ENCODE measurements at regions not wholly inside any gene's neighbourhood (a gene's known extent, or its start where the extent isn't known, plus 50 kb on each side); places are given as distances from the start of the nearest gene placed in this dataset.
"Not testable (repeated sequence)": the region's sequence is repeated elsewhere in the genome, so short reads cannot be mapped to it uniquely, and the experiment has no call there.

GRCh38 chr1:206299181-206299791 lies 95.9 kb downstream of the SRGAP2 start:
- BruUV-seq (replicated peaks); H3F3A ChIP-seq (ENCODE audit: insufficient read depth, low read depth); H3K79me2 ChIP-seq (ENCODE audit: low read depth); H3K4me1 ChIP-seq (replicated peaks; ENCODE audit: insufficient read depth); H3K27me3 ChIP-seq (ENCODE audit: insufficient read depth, low read depth); H3K4me2 ChIP-seq; H2AFZ ChIP-seq; H3K36me3 ChIP-seq (ENCODE audit: low read depth); POLR2A ChIA-PET (ENCODE audit: unreplicated experiment); H3K9me3 ChIP-seq (ENCODE audit: insufficient read depth, low read depth); H3K4me3 ChIP-seq; H3K27ac ChIP-seq; CTCF ChIA-PET; DNase-seq; intact Hi-C loops (cut with micrococcal nuclease; ENCODE audit: unreplicated experiment); H3K9me2 ChIP-seq (ENCODE audit: insufficient read depth); H4K20me1 ChIP-seq (ENCODE audit: insufficient read depth): not testable (repeated sequence)

- H3K79me2 ChIP-seq (ENCODE audit: low read depth); H2AFZ ChIP-seq; H3K9me2 ChIP-seq (ENCODE audit: insufficient read depth); H3K4me3 ChIP-seq; H3K27me3 ChIP-seq (ENCODE audit: insufficient read depth, low read depth); CTCF ChIA-PET; intact Hi-C loops (cut with micrococcal nuclease; ENCODE audit: unreplicated experiment); H3F3A ChIP-seq (ENCODE audit: insufficient read depth, low read depth); H3K27ac ChIP-seq; H3K9me3 ChIP-seq (ENCODE audit: insufficient read depth, low read depth); BruUV-seq (replicated peaks); H4K20me1 ChIP-seq (ENCODE audit: insufficient read depth); POLR2A ChIA-PET (ENCODE audit: unreplicated experiment); H3K4me1 ChIP-seq (replicated peaks; ENCODE audit: insufficient read depth); DNase-seq; H3K36me3 ChIP-seq (ENCODE audit: low read depth); H3K4me2 ChIP-seq: not testable (repeated sequence)
These were observed 96.6 kb downstream of the SRGAP2 start for GRCh38 chr1:206299942-206300341.

GRCh38 chr1:206302056-206302455 lies 98.7 kb downstream of the SRGAP2 start:
- H3K4me2 ChIP-seq; DNase-seq; POLR2A ChIA-PET (ENCODE audit: unreplicated experiment); H3K27me3 ChIP-seq (ENCODE audit: insufficient read depth, low read depth); H3K4me1 ChIP-seq (replicated peaks; ENCODE audit: insufficient read depth); H3K9me3 ChIP-seq (ENCODE audit: insufficient read depth, low read depth); H3F3A ChIP-seq (ENCODE audit: insufficient read depth, low read depth); BruUV-seq (replicated peaks); CTCF ChIA-PET; H3K9me2 ChIP-seq (ENCODE audit: insufficient read depth); H3K4me3 ChIP-seq; H3K27ac ChIP-seq; H4K20me1 ChIP-seq (ENCODE audit: insufficient read depth); H3K36me3 ChIP-seq (ENCODE audit: low read depth); H3K79me2 ChIP-seq (ENCODE audit: low read depth); H2AFZ ChIP-seq; intact Hi-C loops (cut with micrococcal nuclease; ENCODE audit: unreplicated experiment): not testable (repeated sequence)

DNA sequence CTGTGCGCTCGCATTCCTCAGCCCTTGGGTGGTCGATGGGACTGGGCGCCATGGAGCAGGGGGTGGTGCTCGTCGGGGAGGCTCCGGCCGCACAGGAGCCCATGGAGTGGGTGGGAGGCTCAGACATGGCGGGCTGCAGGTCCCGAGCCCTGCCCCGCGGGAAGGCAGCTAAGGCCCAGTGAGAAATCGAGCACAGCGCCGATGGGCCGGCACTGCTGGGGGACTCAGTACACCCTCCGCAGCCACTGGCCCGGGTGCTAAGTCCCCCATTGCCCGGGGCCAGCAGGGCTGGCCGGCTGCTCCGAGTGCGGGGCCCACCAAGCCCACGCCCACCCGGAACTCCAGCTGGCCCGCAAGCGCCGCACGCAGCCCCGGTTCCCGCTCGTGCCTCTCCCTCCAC lies 104.1 kb downstream of the SRGAP2 start:
- H3K27me3 ChIP-seq (ENCODE audit: insufficient read depth, low read depth); CTCF ChIA-PET; H3K9me2 ChIP-seq (ENCODE audit: insufficient read depth); H4K20me1 ChIP-seq (ENCODE audit: insufficient read depth); H3K4me3 ChIP-seq; H3K27ac ChIP-seq; H3K4me2 ChIP-seq; DNase-seq; H2AFZ ChIP-seq; H3K9me3 ChIP-seq (ENCODE audit: insufficient read depth, low read depth); H3K36me3 ChIP-seq (ENCODE audit: low read depth); H3K79me2 ChIP-seq (ENCODE audit: low read depth); H3F3A ChIP-seq (ENCODE audit: insufficient read depth, low read depth); POLR2A ChIA-PET (ENCODE audit: unreplicated experiment); intact Hi-C loops (cut with micrococcal nuclease; ENCODE audit: unreplicated experiment); BruUV-seq (replicated peaks); H3K4me1 ChIP-seq (replicated peaks; ENCODE audit: insufficient read depth): not testable (repeated sequence)

- CTCF ChIA-PET; DNase-seq; intact Hi-C loops (cut with micrococcal nuclease; ENCODE audit: unreplicated experiment): not testable (repeated sequence)
These were observed 107.6 kb downstream of the SRGAP2 start for GRCh38 chr1:206310948-206311347.

DNA sequence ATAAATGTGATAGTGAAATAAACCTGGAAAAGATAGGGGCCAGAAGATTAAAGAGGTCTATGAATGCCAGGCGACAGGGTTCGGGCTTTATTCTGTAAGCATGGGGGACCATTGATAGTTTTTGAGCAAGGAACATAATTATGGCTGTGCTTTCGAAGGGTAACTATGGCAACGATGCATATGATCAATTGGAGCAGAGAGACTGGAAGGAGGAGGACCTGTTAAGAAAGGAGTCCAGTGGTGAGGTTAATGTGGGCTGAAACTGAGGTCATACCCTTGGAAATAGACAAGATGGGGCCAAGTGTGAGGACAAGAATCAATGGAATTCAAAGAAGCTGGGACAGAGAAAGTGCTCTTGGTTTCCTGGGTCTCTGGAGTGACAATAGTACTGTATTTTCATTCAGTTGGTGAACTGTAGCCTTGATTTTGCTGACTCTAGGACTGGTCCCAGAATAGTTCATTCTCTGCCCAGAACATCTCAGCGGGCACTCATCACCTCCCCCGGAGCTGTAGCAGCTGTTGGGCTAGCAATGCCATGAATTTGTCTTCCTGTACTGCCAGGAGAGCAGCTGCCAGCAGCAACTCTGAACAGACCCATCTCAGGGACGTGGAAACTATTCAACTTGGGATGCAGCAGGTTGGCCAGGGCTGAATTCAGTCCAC lies 108.4 kb downstream of the SRGAP2 start:
- H3K4me1 ChIP-seq (replicated peaks; ENCODE audit: insufficient read depth); CTCF ChIA-PET; H3K27me3 ChIP-seq (ENCODE audit: insufficient read depth, low read depth); H4K20me1 ChIP-seq (ENCODE audit: insufficient read depth); H3K27ac ChIP-seq; H3K79me2 ChIP-seq (ENCODE audit: low read depth); H3K4me3 ChIP-seq; H3K9me3 ChIP-seq (ENCODE audit: insufficient read depth, low read depth); POLR2A ChIA-PET (ENCODE audit: unreplicated experiment); H2AFZ ChIP-seq; intact Hi-C loops (cut with micrococcal nuclease; ENCODE audit: unreplicated experiment); DNase-seq; H3F3A ChIP-seq (ENCODE audit: insufficient read depth, low read depth); H3K4me2 ChIP-seq; BruUV-seq (replicated peaks); H3K9me2 ChIP-seq (ENCODE audit: insufficient read depth); H3K36me3 ChIP-seq (ENCODE audit: low read depth): not testable (repeated sequence)

More at GRCh38 chr1:206310948-206311347, 107.6 kb downstream of the SRGAP2 start:
- H3K9me2 ChIP-seq (ENCODE audit: insufficient read depth); H3K27ac ChIP-seq; H4K20me1 ChIP-seq (ENCODE audit: insufficient read depth); H3F3A ChIP-seq (ENCODE audit: insufficient read depth, low read depth); BruUV-seq (replicated peaks); H3K4me1 ChIP-seq (replicated peaks; ENCODE audit: insufficient read depth); H3K79me2 ChIP-seq (ENCODE audit: low read depth); H3K4me3 ChIP-seq; H3K36me3 ChIP-seq (ENCODE audit: low read depth); POLR2A ChIA-PET (ENCODE audit: unreplicated experiment); H3K4me2 ChIP-seq; H3K9me3 ChIP-seq (ENCODE audit: insufficient read depth, low read depth); H2AFZ ChIP-seq; H3K27me3 ChIP-seq (ENCODE audit: insufficient read depth, low read depth): not testable (repeated sequence)

- BruUV-seq (replicated peaks); POLR2A ChIA-PET (ENCODE audit: unreplicated experiment); CTCF ChIA-PET: not testable (repeated sequence)
These were observed 108.9 kb downstream of the SRGAP2 start for GRCh38 chr1:206312274-206312665.

More at GRCh38 chr1:206312274-206312665, 108.9 kb downstream of the SRGAP2 start:
- intact Hi-C loops (cut with micrococcal nuclease; ENCODE audit: unreplicated experiment); H3K9me3 ChIP-seq (ENCODE audit: insufficient read depth, low read depth); H3K27ac ChIP-seq; H3K9me2 ChIP-seq (ENCODE audit: insufficient read depth); H3F3A ChIP-seq (ENCODE audit: insufficient read depth, low read depth); H3K4me2 ChIP-seq; H3K36me3 ChIP-seq (ENCODE audit: low read depth); H2AFZ ChIP-seq; H4K20me1 ChIP-seq (ENCODE audit: insufficient read depth); H3K27me3 ChIP-seq (ENCODE audit: insufficient read depth, low read depth); DNase-seq; H3K4me3 ChIP-seq; H3K79me2 ChIP-seq (ENCODE audit: low read depth); H3K4me1 ChIP-seq (replicated peaks; ENCODE audit: insufficient read depth): not testable (repeated sequence)

Measured in PC-9 (cell line).